Left ventricle myocardium inferior (tissue), 1 donor: ENCODE measurements at regions not wholly inside any gene's neighbourhood (a gene's known extent, or its start where the extent isn't known, plus 50 kb on each side); places are given as distances from the start of the nearest gene placed in this dataset.
A peak's percentile ranks its signal among the peaks of the same experiment; 100 is the strongest.

Source experiments
- DNase-seq: peaks from one replicate; pipeline ENCODE4 v3.0.0-alpha.2; 2020
- H3K27ac ChIP-seq: fragments of 200-600 bp; replicated peaks from 2 replicates; pipeline ENCODE4 v1.8.0; 2021
- H3K27me3 ChIP-seq: fragments of 200-600 bp; 2 replicates; pipeline ENCODE4 v1.8.0; 2021; ENCODE audit warnings: low read depth
- H3K36me3 ChIP-seq: fragments of 200-600 bp; 2 replicates; pipeline ENCODE4 v1.8.0; 2021
- H3K4me1 ChIP-seq: fragments of 200-600 bp; 2 replicates; pipeline ENCODE4 v1.8.0; 2021
- H3K4me3 ChIP-seq: fragments of 200-600 bp; 2 replicates; pipeline ENCODE4 v1.8.0; 2021; ENCODE audit warnings: mild to moderate bottlenecking, moderate library complexity
- H3K9me3 ChIP-seq: fragments of 200-600 bp; replicated peaks from 2 replicates; pipeline ENCODE4 v1.8.0; 2021
- CTCF ChIP-seq: fragments of 200-600 bp; IDR thresholded peaks from 2 replicates; pipeline ENCODE4 v1.8.0; 2021; ENCODE audit warnings: antibody characterized with exemption, mild to moderate bottlenecking, borderline replicate concordance
- intact Hi-C: fragments of 100-400 bp; cut with micrococcal nuclease; formaldehyde crosslinking; loops from one replicate; pipeline ENCODE4 v1.11.0; 2022
- donor health status: DM: no; HTN: yes; CAD: no; lungs with severe emphysema.

DNA sequence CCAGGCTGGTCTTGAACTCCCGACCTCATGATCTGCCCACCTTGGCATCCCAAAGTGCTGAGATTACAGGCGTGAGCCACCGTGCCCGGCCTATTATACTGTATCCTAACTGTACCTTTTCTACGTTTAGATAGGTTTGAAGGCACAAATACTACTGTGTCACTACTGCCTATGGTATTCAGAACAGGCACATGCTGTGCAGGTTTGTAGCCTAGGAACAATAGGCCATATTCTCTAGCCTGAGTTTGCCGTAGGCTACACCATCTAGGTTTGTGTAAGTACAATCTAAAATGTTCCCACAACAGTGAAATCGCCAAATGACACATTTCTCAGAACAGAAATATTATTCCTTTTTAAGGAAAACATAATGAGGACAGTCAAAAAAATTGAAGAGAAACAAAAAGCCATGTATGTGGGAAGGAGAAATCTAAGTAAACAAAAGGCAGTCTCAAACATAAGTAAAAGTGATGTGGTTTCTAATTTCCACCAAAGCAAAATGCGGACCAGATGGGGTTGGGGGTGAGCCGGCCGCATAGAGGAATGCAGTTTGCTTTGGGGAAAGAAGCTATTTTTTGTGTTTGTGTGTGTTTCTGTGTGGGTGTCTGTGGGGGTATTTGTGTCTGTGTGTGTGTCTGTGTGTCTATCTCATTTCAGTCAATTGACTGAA is 192.6 kb upstream of the SALL4 start:
- H3K4me1 ChIP-seq, result no peaks in the 10 kb centered on the region
- H3K9me3 ChIP-seq, result no peaks in the 10 kb centered on the region
- TF ChIP-seq CTCF, result no peak
- no peak for DNase-seq
- H3K4me3 ChIP-seq, result no peak overlapping the region
- H3K27me3 ChIP-seq, result peaks cover 20% of the 10 kb centered on the region
- H3K36me3 ChIP-seq, result no peaks in the 10 kb centered on the region
- intact Hi-C loops, result no loop called here
- no peak overlapping the region for H3K27ac ChIP-seq

GRCh38 chr20:51987812-51988211 is 185.5 kb upstream of the SALL4 start:
- Histone ChIP-seq H3K4me1 (peaks cover 7% of the 10 kb centered on the region), H3K36me3 (no peaks in the 10 kb centered on the region), H3K27me3 (peaks cover 3% of the 10 kb centered on the region), H3K27ac (no peak overlapping the region), H3K9me3 (no peaks in the 10 kb centered on the region), H3K4me3 (no peak overlapping the region)
- no peak for TF ChIP-seq CTCF
- no peak for DNase-seq
- intact Hi-C loops, result no loop called here

- Histone ChIP-seq H3K9me3 (no peaks in the 10 kb centered on the region), H3K4me3 (no peak overlapping the region), H3K27ac (peak overlapping the region; percentile 75), H3K36me3 (no peaks in the 10 kb centered on the region), H3K27me3 (no peaks in the 10 kb centered on the region), H3K4me1 (peaks cover 7% of the 10 kb centered on the region)
- TF ChIP-seq CTCF, result no peak
- intact Hi-C loops, result no loop called here
- DNase-seq, result no peak
Measured at GRCh38 chr20:51985013-51985415, 182.7 kb upstream of the SALL4 start.

GRCh38 chr20:51980277-51980676 is 178.0 kb upstream of the SALL4 start:
- no peak for DNase-seq
- no peak overlapping the region for H3K4me3 ChIP-seq
- H3K27me3 ChIP-seq, result no peaks in the 10 kb centered on the region
- peaks cover 3% of the 10 kb centered on the region for H3K4me1 ChIP-seq
- TF ChIP-seq CTCF, result no peak
- no peaks in the 10 kb centered on the region for H3K36me3 ChIP-seq
- peaks cover 15% of the 10 kb centered on the region for H3K9me3 ChIP-seq
- intact Hi-C loops, result no loop called here
- no peak overlapping the region for H3K27ac ChIP-seq

DNA sequence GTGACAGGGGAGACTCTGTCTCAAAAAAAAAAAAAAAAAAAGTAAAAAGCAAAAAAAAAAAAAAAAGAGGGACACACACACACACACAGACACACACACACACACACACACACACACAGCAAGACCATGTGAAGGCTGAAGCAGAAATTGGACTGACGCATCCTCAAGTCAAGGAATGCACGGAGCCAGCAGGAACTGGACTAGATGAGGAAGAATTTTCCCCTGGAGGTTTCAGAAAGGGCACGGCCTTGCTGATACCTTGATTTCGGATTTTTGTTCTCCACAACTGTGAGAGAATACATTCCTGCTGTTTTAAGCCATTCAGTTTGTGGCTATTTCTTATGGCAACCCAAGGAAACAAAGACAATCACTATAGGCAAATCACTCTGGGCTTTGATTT is 176.9 kb upstream of the SALL4 start:
- peaks cover 15% of the 10 kb centered on the region for H3K9me3 ChIP-seq
- intact Hi-C loops, result no loop called here
- no peak for TF ChIP-seq CTCF
- no peak for DNase-seq
- H3K27ac ChIP-seq, result no peak overlapping the region
- no peaks in the 10 kb centered on the region for H3K36me3 ChIP-seq
- H3K4me3 ChIP-seq, result no peak overlapping the region
- no peaks in the 10 kb centered on the region for H3K27me3 ChIP-seq
- no peaks in the 10 kb centered on the region for H3K4me1 ChIP-seq
